Liver (tissue), 3 donors: ENCODE measurements at regions not wholly inside any gene's neighbourhood (a gene's known extent, or its start where the extent isn't known, plus 50 kb on each side); places are given as distances from the start of the nearest gene placed in this dataset.
"Not testable (repeated sequence)": the region's sequence is repeated elsewhere in the genome, so short reads cannot be mapped to it uniquely, and the experiment has no call there.

Experiments
- CTCF ChIP-seq: fragments of 150-350 bp; IDR thresholded peaks from 2 replicates; pipeline ENCODE4 v1.5.1; 2017; ENCODE audit warnings: improper control_type of control experiment, low read depth, low read length; ENCODE audit not compliant: missing input control
- GABPA ChIP-seq, 2 donors: IDR thresholded peaks in 1 of 2; conservative IDR thresholded peaks in 1 of 2; 2 replicates each; pipeline ENCODE4 v1.6.1; 2016; ENCODE audit warnings: antibody characterized with exemption in 2 of 2, mild to moderate bottlenecking in 1 of 2, moderate library complexity in 1 of 2
- JUND ChIP-seq, 2 donors: IDR thresholded peaks; 2 replicates each; pipeline ENCODE4 v1.6.1; 2016; ENCODE audit warnings: antibody characterized with exemption in 2 of 2
- MAX ChIP-seq: IDR thresholded peaks from 2 replicates; pipeline ENCODE4 v1.6.1; 2016; ENCODE audit warnings: antibody characterized with exemption
- NR2F2 ChIP-seq: IDR thresholded peaks from 2 replicates; pipeline ENCODE4 v1.6.1; 2016; ENCODE audit warnings: antibody characterized with exemption
- RAD21 ChIP-seq, 2 donors: IDR thresholded peaks; 2 replicates each; pipeline ENCODE4 v1.6.1; 2016; ENCODE audit warnings: antibody characterized with exemption in 2 of 2, mild to moderate bottlenecking in 2 of 2
- REST ChIP-seq: IDR thresholded peaks from 2 replicates; pipeline ENCODE4 v1.6.1; 2016; ENCODE audit warnings: antibody characterized with exemption, mild to moderate bottlenecking
- SP1 ChIP-seq: IDR thresholded peaks from 2 replicates; pipeline ENCODE4 v1.6.1; 2018; ENCODE audit warnings: antibody characterized with exemption, mild to moderate bottlenecking
- TAF1 ChIP-seq: conservative IDR thresholded peaks from 2 replicates; pipeline ENCODE4 v1.6.1; 2016; ENCODE audit warnings: antibody characterized with exemption, mild to moderate bottlenecking
- YY1 ChIP-seq: IDR thresholded peaks from 2 replicates; pipeline ENCODE4 v1.6.1; 2016; ENCODE audit warnings: antibody characterized with exemption, mild to moderate bottlenecking
- donor health status: healthy.
- donor health status: healthy.

GRCh38 chr15:77930907-77931306 lies 146.6 kb downstream of the TBC1D2B start:
- TF ChIP-seq GABPA (IDR thresholded peaks at IDR 0.05 in 1 of 2, conservative IDR thresholded peaks at IDR 0.05 in 1 of 2); RAD21 (IDR thresholded peaks at IDR 0.05); MAX; CTCF; SP1; TAF1; NR2F2; YY1; REST; JUND (IDR thresholded peaks at IDR 0.05): not testable (repeated sequence)
